ENCODE measurements at regions not wholly inside any gene's neighbourhood (a gene's known extent, or its start where the extent isn't known, plus 50 kb on each side); places are given as distances from the start of the nearest gene placed in this dataset.
"Not testable (repeated sequence)": the region's sequence is repeated elsewhere in the genome, so short reads cannot be mapped to it uniquely, and the experiment has no call there.

DNA sequence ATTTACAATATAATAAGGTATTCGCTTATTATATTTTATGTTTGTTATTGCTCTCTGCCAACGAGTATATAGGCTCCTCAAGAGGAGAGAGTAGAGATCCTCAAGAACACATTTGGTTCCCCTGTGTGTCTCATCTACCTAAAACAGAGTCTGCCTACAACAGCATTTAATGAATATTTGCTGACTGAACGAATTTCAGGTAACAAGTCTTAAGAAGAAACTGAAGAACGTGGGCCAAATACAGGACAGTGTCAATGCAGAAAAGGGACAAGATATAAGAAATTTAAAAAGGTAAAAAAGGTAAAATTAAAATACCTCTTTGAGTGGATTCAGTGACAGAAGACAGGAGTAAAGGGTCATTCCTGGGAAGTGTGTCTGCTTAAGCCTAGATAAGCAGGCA is 129.2 kb downstream of the HNMT start:
- no peak overlapping the region for H3K4me3 Mint-ChIP-seq (ENCODE audit: unreplicated experiment)
- Histone ChIP-seq H3K36me3 (ENCODE audit: insufficient read depth, low read length) (no peaks in the 10 kb centered on the region), H3K4me1 (ENCODE audit: insufficient read depth, low read length) (no peaks in the 10 kb centered on the region), H3K4me2 (ENCODE audit: low read length) (no peak overlapping the region), H3K27ac (ENCODE audit: low read depth, low read length) (no peak overlapping the region), H3K9me3 (ENCODE audit: insufficient read depth, low read depth, low read length) (no peaks in the 10 kb centered on the region), H3K27me3 (ENCODE audit: insufficient read depth, low read length) (no peaks in the 10 kb centered on the region), H3K9ac (ENCODE audit: low read length) (no peak overlapping the region), H2AFZ (ENCODE audit: low read depth, low read length) (no peak overlapping the region), H3K79me2 (ENCODE audit: insufficient read depth, low read length) (no peaks in the 10 kb centered on the region), H4K20me1 (ENCODE audit: insufficient read depth, low read length) (no peaks in the 10 kb centered on the region), H3K4me3 (ENCODE audit: insufficient read depth, low read depth, low read length) (no peak overlapping the region)
- no peak for DNase-seq (ENCODE audit: low read depth)
- no peaks in the 10 kb centered on the region for H3K27me3 Mint-ChIP-seq (ENCODE audit: low read depth, unreplicated experiment)
- peaks cover 3% of the 10 kb centered on the region for H3K9me3 Mint-ChIP-seq (ENCODE audit: unreplicated experiment)
- no peak overlapping the region for H3K27ac Mint-ChIP-seq (ENCODE audit: unreplicated experiment)
- H3K4me1 Mint-ChIP-seq (ENCODE audit: low read depth, unreplicated experiment): no peaks in the 10 kb centered on the region
- no peak for TF ChIP-seq EZH2 (IDR thresholded peaks at IDR 0.05; ENCODE audit: insufficient read depth, low read length)
- TF ChIP-seq, protein P1, sequence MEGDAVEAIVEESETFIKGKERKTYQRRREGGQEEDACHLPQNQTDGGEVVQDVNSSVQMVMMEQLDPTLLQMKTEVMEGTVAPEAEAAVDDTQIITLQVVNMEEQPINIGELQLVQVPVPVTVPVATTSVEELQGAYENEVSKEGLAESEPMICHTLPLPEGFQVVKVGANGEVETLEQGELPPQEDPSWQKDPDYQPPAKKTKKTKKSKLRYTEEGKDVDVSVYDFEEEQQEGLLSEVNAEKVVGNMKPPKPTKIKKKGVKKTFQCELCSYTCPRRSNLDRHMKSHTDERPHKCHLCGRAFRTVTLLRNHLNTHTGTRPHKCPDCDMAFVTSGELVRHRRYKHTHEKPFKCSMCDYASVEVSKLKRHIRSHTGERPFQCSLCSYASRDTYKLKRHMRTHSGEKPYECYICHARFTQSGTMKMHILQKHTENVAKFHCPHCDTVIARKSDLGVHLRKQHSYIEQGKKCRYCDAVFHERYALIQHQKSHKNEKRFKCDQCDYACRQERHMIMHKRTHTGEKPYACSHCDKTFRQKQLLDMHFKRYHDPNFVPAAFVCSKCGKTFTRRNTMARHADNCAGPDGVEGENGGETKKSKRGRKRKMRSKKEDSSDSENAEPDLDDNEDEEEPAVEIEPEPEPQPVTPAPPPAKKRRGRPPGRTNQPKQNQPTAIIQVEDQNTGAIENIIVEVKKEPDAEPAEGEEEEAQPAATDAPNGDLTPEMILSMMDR (IDR thresholded peaks at IDR 0.05; ENCODE audit: insufficient read depth, low read depth, low read length): no peak
- no peaks in the 10 kb centered on the region for H3K36me3 Mint-ChIP-seq (ENCODE audit: low read depth, unreplicated experiment)
- FAIRE-seq: no peak

DNA sequence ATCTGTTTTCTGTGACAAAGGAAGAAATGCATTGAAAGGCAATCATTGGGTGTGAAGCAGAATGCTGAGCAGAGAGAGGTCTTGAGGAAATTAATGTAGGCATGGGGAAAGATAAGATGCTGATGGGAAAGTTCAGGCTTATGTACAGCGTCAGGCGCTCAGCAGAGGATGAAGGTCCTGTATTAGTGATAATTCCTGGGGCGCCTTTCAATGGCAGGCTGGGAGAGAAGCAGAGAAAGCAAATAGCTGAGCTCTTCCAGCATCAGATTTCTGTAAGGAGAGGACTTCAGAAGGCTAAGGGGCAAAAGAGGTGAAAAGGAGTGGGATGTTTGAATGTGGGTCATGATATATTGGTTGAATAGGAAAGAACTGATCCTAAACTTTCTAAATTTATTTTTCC is 129.8 kb downstream of the HNMT start:
- H3K9me3 ChIP-seq (ENCODE audit: insufficient read depth, low read depth, low read length): no peaks in the 10 kb centered on the region
- H3K27ac ChIP-seq (ENCODE audit: low read depth, low read length): no peak overlapping the region
- Mint-ChIP-seq H3K27me3 (ENCODE audit: low read depth, unreplicated experiment) (no peaks in the 10 kb centered on the region), H3K36me3 (ENCODE audit: low read depth, unreplicated experiment) (no peaks in the 10 kb centered on the region), H3K4me3 (ENCODE audit: unreplicated experiment) (no peak overlapping the region), H3K4me1 (ENCODE audit: low read depth, unreplicated experiment) (no peaks in the 10 kb centered on the region), H3K9me3 (ENCODE audit: unreplicated experiment) (peaks cover 3% of the 10 kb centered on the region), H3K27ac (ENCODE audit: unreplicated experiment) (no peak overlapping the region)
- H4K20me1 ChIP-seq (ENCODE audit: insufficient read depth, low read length): no peaks in the 10 kb centered on the region
- no peaks in the 10 kb centered on the region for H3K4me1 ChIP-seq (ENCODE audit: insufficient read depth, low read length)
- no peak overlapping the region for H2AFZ ChIP-seq (ENCODE audit: low read depth, low read length)
- FAIRE-seq (no peak), DNase-seq (ENCODE audit: low read depth) (no peak)
- H3K36me3 ChIP-seq (ENCODE audit: insufficient read depth, low read length): no peaks in the 10 kb centered on the region
- H3K4me2 ChIP-seq (ENCODE audit: low read length): no peak overlapping the region
- no peaks in the 10 kb centered on the region for H3K79me2 ChIP-seq (ENCODE audit: insufficient read depth, low read length)
- TF ChIP-seq, protein P1 (IDR thresholded peaks at IDR 0.05; ENCODE audit: insufficient read depth, low read depth, low read length): no peak
- TF ChIP-seq EZH2 (IDR thresholded peaks at IDR 0.05; ENCODE audit: insufficient read depth, low read length): no peak
- H3K9ac ChIP-seq (ENCODE audit: low read length): no peak overlapping the region
- H3K27me3 ChIP-seq (ENCODE audit: insufficient read depth, low read length): no peaks in the 10 kb centered on the region
- no peak overlapping the region for H3K4me3 ChIP-seq (ENCODE audit: insufficient read depth, low read depth, low read length)

DNA sequence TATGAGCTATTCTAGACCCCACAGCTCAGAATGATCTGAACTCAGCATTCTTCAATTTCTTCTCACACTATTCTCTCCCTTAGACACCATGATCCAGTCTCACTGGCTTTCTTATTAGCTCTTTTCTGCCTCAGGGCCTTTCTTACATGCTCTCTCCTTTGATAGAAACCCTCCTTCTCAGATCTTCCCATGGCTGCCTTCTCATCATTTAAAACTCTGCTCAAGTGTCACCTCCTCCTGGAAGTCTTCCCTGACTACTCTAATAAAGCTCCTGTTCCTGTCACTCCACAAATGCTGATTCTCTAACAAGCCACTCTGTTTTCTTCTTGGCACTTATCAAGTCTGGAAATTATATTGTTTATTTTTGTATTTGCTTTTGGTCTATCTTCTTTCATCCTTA is 131.1 kb downstream of the HNMT start:
- H3K27ac Mint-ChIP-seq (ENCODE audit: unreplicated experiment): no peak overlapping the region
- Histone ChIP-seq H4K20me1 (ENCODE audit: insufficient read depth, low read length) (no peaks in the 10 kb centered on the region), H2AFZ (ENCODE audit: low read depth, low read length) (no peak overlapping the region), H3K27ac (ENCODE audit: low read depth, low read length) (no peak overlapping the region), H3K4me3 (ENCODE audit: insufficient read depth, low read depth, low read length) (no peak overlapping the region), H3K4me2 (ENCODE audit: low read length) (no peak overlapping the region), H3K4me1 (ENCODE audit: insufficient read depth, low read length) (no peaks in the 10 kb centered on the region), H3K79me2 (ENCODE audit: insufficient read depth, low read length) (no peaks in the 10 kb centered on the region), H3K9me3 (ENCODE audit: insufficient read depth, low read depth, low read length) (no peaks in the 10 kb centered on the region), H3K27me3 (ENCODE audit: insufficient read depth, low read length) (no peaks in the 10 kb centered on the region), H3K9ac (ENCODE audit: low read length) (no peak overlapping the region), H3K36me3 (ENCODE audit: insufficient read depth, low read length) (no peaks in the 10 kb centered on the region)
- FAIRE-seq (no peak), DNase-seq (ENCODE audit: low read depth) (no peak)
- no peaks in the 10 kb centered on the region for H3K27me3 Mint-ChIP-seq (ENCODE audit: low read depth, unreplicated experiment)
- H3K9me3 Mint-ChIP-seq (ENCODE audit: unreplicated experiment): peaks cover 4% of the 10 kb centered on the region
- TF ChIP-seq, protein P1 (IDR thresholded peaks at IDR 0.05; ENCODE audit: insufficient read depth, low read depth, low read length): no peak
- TF ChIP-seq EZH2 (IDR thresholded peaks at IDR 0.05; ENCODE audit: insufficient read depth, low read length): no peak
- H3K4me1 Mint-ChIP-seq (ENCODE audit: low read depth, unreplicated experiment): no peaks in the 10 kb centered on the region
- peaks cover 2% of the 10 kb centered on the region for H3K36me3 Mint-ChIP-seq (ENCODE audit: low read depth, unreplicated experiment)
- H3K4me3 Mint-ChIP-seq (ENCODE audit: unreplicated experiment): no peak overlapping the region

DNA sequence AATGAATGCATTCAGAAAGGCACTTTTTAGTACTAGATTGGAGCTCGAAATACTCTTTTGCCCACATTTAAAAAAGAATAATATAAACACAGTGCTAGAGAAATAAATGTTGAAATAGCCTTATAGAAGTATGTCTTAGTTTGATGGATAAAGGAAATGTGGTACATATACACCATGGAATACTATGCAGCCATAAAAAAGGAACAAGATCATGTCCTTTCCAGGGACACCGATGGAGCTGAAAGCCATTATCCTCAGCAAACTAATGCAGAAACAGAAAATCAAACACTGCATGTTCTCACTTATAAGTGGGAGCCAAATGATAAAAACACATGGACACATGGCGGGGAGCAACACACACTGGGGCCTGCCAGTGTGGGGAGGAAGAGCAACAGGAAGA is 135.0 kb downstream of the HNMT start:
- H3K27ac ChIP-seq (ENCODE audit: low read depth, low read length); DNase-seq (ENCODE audit: low read depth); H3K36me3 ChIP-seq (ENCODE audit: insufficient read depth, low read length); H4K20me1 ChIP-seq (ENCODE audit: insufficient read depth, low read length); H3K27me3 ChIP-seq (ENCODE audit: insufficient read depth, low read length); H3K36me3 Mint-ChIP-seq (ENCODE audit: low read depth, unreplicated experiment); H2AFZ ChIP-seq (ENCODE audit: low read depth, low read length); H3K4me2 ChIP-seq (ENCODE audit: low read length); H3K4me3 Mint-ChIP-seq (ENCODE audit: unreplicated experiment); H3K9me3 ChIP-seq (ENCODE audit: insufficient read depth, low read depth, low read length); H3K4me1 ChIP-seq (ENCODE audit: insufficient read depth, low read length); H3K4me1 Mint-ChIP-seq (ENCODE audit: low read depth, unreplicated experiment); H3K9me3 Mint-ChIP-seq (ENCODE audit: unreplicated experiment); H3K79me2 ChIP-seq (ENCODE audit: insufficient read depth, low read length); FAIRE-seq; H3K4me3 ChIP-seq (ENCODE audit: insufficient read depth, low read depth, low read length); H3K27me3 Mint-ChIP-seq (ENCODE audit: low read depth, unreplicated experiment); H3K9ac ChIP-seq (ENCODE audit: low read length); H3K27ac Mint-ChIP-seq (ENCODE audit: unreplicated experiment): not testable (repeated sequence)
